C4-2B (cell line): ENCODE measurements at regions not wholly inside any gene's neighbourhood (a gene's known extent, or its start where the extent isn't known, plus 50 kb on each side); places are given as distances from the start of the nearest gene placed in this dataset.

Source experiments
- ZFX ChIP-seq: fragments of 450-650 bp; IDR thresholded peaks from 2 replicates; pipeline ENCODE4 v1.6.1; 2017
- TF ChIP-seq, protein P1 (sequence below): fragments of 450-650 bp; conservative IDR thresholded peaks from 2 replicates; pipeline ENCODE4 v1.5.1; 2017; ENCODE audit warnings: mild to moderate bottlenecking

- TF ChIP-seq, protein P1, sequence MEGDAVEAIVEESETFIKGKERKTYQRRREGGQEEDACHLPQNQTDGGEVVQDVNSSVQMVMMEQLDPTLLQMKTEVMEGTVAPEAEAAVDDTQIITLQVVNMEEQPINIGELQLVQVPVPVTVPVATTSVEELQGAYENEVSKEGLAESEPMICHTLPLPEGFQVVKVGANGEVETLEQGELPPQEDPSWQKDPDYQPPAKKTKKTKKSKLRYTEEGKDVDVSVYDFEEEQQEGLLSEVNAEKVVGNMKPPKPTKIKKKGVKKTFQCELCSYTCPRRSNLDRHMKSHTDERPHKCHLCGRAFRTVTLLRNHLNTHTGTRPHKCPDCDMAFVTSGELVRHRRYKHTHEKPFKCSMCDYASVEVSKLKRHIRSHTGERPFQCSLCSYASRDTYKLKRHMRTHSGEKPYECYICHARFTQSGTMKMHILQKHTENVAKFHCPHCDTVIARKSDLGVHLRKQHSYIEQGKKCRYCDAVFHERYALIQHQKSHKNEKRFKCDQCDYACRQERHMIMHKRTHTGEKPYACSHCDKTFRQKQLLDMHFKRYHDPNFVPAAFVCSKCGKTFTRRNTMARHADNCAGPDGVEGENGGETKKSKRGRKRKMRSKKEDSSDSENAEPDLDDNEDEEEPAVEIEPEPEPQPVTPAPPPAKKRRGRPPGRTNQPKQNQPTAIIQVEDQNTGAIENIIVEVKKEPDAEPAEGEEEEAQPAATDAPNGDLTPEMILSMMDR, result no peak
- TF ChIP-seq ZFX, result no peak
Measured at GRCh38 chr2:128984081-128984480, 665.4 kb upstream of the HS6ST1 start.
